HT1080 (cell line): ENCODE measurements at regions not wholly inside any gene's neighbourhood (a gene's known extent, or its start where the extent isn't known, plus 50 kb on each side); places are given as distances from the start of the nearest gene placed in this dataset.
A peak's percentile ranks its signal among the peaks of the same experiment; 100 is the strongest.

ENCODE experiments used
- DNase-seq: peaks from one replicate; pipeline ENCODE4 v3.0.0-alpha.2; 2015; ENCODE audit warnings: low read depth

DNA sequence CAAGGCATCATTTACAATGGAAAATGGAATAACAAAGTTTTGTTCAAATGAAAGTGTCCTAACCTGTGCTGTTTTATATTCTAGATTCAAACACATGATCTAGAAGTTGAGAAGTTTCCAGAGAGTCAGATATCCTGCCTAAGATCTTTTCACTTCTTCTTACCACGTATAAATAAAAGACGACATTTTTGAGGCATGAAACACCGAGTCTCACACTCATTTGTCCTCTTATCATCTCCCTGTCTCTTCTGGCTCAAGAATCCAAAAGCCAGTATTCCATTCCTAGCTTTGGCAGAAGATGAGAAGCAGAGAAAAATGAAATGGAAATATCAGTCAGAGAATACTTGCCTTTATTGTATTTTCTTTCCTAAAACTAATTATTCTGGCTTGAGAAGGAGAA is 738.6 kb upstream of the NR2F2 start:
- no peak for DNase-seq

DNA sequence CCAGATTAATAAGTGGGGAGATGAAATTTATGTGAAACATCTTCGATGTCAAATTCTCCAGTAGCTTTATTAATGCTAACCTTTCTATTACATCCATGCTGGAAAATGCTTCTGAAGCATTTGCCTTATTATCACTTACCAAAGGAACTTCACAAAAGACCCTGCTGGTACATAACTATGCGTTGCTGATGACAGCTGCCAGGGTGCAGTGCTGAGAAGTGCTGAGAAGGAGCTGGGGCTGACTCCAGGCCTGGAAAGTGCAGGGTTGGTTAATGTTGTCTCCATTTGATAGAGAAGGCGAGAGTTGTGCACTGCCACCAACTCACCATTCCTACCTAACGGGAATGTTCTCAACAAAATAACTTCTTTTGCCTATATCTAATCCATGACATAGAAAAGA is 736.0 kb upstream of the NR2F2 start:
- DNase-seq: no peak

DNA sequence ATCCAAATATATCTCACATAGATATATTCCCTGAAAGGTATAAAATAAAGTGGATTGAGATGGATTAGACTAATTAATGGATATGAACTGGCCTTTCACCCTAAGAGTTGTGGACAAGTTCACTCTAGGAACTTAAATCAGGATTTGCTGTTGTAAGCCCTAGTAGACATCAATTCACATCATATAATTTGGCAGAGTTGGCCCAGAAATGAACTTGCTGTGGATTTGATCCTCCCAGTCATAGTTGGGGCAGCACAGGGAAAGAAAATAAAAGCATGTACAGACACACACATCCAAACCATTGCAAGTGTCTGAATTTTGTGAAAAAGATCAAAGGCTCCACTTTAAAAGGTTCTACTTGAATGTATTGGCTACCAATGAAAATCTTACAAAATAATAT is 734.7 kb upstream of the NR2F2 start:
- DNase-seq: no peak

DNA sequence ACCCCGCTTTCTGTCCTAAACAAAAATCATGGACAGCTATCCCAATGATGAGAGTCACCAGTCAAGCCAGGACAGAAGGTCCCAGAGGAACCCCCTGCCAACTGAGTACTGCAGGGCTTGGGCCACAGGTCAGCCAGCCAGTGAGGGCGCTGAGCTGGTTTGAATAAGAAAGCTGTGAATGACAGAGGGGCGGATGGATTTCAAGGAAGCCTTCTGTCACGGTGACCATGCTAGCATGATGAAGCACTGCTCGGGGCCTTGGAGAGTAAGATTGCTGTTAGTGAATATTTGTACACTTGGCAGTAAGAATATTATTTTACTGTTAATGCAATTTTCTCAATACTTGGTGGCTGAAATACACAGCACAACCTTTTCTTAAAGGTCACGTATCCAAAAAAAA is 734.0 kb upstream of the NR2F2 start:
- DNase-seq: no peak

DNA sequence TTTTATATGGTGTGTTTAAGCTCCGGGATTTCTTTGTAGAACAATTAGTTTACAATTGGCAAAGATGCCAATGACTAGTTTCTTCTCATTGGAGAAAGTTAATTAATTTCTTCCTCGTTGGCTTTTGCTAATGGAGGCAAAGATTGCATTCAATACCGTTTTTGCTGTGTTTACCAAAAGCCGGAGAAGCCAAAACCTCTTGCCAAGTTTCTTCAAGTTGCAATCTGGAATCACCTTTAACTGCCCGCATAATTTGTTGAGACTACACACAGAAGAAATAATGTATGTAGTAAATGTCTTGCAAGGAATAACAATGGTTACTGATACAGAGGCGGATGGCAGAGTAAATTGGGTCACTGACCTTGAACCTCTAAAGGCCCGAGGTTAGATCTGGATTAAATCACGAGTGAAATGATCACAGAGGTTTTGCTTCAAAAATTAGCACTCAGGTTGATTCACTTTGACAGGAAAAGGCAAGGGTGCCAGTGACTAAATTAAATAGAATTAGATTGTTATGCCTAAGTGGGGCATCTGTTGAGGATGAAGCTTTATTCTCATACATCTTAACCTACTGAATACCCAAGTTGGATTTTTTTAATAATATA is 732.1 kb upstream of the NR2F2 start:
- no peak for DNase-seq

DNA sequence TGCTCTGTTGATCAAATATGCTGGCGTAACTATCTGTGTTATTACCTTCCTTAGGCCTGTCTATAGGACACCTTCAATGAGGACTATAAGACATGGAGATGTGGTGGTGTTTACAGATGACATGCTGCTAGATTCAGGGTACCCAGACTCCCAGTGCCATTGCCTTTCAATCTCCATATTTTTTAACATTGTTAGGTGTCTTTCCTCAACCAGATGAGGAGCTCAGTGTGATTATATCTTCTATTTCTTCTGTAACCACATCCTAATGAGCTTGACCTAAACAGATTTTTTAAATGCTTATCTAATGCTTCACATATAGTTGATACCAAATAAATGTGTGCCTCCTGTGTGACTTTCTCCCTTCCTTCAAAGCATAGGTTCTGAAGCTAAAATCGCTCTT is 730.1 kb upstream of the NR2F2 start:
- no peak for DNase-seq

DNA sequence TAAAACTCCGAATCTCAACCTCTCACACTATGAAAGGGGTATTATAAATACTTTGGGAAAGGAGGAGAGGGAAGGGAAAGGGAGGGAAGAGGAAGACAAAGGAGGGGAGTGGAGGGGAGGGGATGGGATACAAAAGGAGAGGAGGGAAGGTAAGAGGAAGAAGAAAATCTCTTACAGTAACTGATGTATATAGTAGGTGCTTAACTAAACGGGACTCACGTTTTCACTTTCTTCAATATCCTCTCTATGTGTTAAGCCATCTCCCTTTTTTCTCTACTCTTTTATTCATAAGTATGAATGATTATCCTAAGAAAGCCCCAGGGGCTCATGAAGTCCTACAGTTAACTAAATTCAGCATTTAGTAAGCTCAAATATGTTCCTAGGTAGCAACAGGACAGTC is 729.6 kb upstream of the NR2F2 start:
- no peak for DNase-seq

DNA sequence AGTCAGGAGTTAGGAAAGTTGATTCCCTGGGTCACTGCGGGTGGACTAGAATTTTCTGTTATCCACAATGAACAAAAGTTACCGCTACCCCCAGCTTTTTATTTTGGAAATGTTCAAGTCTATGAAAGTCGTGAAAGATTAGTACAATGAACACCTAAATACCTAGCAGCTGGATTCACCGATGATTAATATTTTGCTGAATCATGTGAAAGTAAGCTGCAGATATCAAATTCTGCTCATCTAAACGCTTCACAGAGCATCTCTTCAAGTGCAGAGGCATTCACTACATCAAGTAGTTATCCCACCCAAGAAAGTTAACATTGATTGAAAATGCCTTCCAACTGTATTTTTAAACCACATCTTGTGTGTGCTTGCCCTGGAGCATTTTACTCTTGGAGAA is 729.0 kb upstream of the NR2F2 start:
- no peak for DNase-seq

DNA sequence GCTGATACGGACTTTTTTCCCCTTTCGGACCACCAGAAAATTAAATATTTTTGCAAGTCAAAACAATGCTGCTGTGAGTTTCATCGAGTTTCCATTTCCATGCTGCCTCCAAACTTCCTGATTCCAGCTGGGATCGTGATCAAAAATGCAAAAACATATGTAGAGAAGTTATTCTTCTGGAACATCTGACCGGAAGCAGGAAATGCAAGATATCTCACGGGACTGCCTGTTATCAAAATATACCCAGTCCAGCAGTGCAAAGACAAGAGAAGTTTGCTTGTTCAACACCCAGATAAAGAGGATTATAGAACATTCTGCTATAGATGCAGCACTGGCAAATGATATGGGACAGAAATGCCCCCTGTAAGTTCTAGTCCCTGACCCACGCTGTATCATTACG is 726.7 kb upstream of the NR2F2 start:
- no peak for DNase-seq

DNA sequence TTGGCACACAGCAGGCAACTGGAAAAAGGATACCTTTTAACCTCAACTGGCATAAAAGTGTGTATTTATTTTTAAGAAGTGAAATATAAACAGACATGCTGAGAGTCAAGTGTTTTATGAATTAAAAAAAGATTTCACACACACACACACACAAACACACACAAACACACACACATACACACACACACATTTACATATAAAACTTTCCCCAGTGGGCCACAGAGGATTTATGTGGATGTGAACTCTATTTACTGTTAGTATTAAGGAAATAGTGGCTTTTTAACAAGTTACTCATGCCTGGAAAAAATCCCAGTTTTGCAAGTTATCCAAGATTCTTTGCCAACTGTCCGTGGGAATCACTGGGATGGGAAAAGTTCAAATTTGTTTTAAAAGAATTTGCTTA is 725.9 kb upstream of the NR2F2 start:
- peak; percentile 54 for DNase-seq

DNA sequence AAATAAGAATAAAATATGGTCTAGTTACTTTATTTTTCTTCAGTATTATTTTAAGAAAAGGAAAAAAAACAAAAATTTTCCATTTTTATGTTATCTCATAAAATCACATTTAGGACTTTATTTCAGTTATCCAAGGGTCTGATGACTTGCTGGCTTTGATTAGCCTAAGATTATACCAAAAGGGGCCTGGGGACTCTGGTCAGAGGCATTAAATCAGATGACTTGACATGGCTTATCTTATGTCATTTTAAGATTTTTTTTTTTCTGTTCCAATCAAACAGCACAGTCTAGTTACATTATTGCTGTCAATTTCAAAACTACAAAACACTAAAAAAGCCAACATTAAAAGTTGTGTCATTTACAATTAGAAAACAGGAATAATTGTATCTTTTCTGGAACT is 725.4 kb upstream of the NR2F2 start:
- DNase-seq: no peak

DNA sequence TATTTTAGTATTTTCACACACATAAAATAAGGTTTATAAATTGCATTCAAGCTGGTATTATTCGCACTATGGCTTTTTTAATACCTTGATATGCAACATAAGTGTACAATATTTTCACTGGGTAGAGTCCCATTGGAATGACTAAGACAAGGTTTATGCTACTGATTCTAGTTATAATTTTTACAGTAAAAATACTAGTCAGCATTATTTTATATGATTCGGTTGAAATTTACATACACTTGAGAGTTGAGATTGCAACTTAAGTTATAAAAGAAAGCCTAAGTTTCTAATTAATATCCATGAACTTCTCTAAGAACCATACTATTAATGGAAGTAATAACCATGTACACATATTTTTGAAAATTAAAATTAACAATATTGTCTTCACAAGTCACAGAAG is 723.9 kb upstream of the NR2F2 start:
- no peak for DNase-seq

DNA sequence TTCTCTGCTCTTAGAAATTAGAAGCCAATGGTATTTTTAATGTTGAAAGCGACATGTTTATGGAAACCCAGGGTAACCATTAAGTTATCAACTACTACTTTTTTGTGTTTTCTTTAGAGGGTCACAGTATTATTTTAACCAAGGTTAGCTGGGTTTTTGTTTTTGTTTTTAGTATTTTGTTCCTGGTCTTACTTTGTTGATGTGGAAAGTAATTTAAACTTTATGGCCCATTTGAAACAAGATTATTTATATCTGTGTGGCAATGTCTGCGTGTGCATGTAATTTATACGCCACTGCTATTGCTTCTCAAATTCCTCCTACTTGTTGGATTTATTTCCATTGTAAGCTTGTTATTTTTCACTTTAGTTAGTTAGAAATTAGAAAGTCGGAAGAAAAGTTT is 722.1 kb upstream of the NR2F2 start:
- no peak for DNase-seq

DNA sequence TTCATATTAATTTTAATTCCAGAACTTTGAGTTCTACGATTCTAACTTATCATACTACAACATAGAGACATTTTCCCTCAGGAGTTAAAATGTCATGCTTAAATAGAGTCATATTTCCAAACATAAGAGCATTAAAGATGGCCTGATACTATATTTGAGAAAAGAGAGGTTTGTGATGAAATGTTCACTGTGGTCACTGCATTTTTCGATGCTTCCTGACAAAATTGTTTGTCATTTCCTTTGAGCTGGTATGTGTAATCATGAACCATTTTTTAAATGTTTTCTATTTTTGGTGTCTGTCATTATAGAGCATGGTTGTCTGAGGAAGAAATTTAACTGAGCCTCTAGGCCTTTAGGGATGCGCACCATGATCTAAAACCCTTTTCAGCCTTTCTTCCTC is 721.4 kb upstream of the NR2F2 start:
- peak; percentile 48 for DNase-seq

DNA sequence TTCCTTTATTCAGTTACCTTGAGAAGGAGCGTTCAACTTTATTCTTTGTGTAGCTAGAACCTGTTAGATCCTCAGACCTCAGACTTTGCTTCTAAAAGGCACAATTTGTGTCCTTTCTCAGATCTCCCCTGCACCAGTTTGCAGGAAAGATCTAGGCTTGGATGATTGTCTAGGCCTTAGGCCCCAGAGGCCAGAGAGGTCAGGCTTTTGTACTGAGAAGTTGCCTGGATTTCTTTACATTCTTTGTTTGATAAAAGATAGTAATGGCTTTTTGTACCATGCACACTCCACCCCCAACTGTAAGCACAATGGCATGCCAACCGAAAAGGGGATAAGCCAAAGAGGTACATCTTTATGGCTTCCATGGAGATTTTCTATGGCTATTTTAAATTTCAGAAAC is 719.6 kb upstream of the NR2F2 start:
- DNase-seq: no peak

DNA sequence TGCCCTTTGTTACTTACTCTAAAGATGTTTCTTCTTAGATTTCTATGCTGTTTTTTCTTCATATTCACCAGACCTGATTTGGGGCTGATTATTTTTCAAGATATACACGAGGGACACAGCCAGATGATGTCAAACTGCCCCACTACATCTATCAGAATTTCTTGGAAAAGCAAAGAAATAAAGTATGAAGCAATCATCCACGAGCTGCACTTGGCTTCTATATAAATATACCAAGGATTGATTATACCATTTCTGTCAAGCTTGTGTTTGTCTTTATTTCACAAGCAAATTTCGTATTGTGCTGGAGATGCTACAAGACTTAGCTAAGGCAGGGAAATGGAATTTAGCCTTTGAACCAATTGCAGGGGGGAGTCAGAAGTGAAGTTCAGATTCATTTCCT is 715.1 kb upstream of the NR2F2 start:
- no peak for DNase-seq

DNA sequence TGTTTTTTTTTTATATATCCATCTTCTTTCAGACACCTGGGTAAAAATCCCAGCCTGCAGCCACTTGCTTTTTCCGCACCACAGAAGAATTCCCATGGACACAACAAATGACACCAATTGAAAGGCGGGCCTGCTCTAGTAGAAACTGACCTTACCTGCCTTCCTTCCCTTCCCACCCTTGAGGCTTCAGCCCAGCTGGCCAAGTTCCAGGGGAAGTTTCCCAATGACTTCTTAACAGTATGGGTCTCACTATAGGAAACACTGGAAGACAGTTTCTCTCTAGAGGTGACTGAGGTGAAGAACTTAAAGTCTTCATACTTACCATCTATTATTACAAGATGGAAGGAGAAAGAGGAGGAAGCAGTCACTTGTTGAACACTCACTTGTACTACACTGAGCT is 714.2 kb upstream of the NR2F2 start:
- DNase-seq: no peak

DNA sequence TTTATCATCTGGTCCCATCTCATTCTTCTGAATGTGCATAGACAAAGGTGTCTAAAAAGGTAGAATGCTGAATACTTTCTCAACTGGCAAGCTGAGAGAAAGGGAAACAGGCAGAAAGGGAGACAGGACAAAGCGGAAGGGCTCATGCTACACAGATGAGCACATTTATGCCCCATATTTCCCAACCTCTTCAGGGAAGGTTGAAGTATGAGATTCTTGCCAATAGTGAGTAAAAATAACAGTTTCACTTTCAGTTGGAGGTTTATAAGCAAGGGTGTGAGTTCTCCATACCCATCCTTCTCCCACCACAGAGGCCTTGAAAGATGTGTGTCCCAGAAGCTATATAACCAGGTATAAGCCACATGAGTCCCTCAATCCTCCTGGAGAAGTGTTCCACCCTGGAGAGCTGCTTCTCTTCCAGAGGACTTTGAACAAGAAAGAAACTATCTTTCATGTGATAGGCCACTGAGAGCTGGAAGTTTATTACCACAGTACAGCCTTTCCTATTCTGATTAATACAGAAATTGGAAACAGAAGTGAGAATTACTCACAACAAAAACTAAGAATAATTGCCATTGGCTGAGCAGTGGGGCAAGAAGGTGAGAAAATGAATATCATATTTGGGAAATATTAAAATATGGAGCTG is 709.4 kb upstream of the NR2F2 start:
- no peak for DNase-seq

DNA sequence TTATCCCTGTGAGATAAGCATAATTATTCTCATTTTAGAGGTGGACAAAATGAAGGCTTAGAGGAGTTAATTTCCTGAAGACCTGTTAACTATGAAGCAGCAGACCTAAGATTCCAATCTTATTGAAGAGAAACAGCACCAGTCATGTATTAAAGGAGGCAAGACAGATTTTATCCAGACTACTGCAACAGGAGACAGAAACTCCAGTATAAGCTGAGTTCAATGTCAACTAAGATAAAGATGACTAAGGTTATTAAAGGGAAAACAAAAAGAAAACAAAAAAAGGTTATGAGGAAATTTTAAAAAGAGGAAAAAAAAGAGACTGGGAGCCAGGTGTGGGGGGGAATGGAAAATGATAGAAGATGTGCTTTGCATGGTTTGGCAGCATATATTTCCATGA is 707.7 kb upstream of the NR2F2 start:
- no peak for DNase-seq

DNA sequence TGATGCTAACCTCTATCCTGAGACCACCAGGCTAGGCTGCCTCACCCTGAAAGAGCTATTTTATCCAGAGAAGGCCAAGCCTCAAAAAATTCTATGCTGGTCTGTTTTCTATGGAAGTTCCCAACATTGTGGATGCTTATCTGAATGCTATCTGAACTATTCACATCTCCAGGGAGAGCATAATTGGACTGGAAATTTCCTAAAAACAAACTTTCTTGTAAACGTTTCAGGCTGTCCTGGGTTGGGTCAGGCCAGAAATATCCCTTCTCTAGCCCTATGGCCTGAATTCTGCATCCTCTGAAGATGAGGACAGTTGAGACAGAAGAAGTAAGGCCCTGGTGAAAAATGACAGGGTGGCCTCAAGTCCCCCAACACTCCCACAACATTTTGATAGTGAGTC is 706.4 kb upstream of the NR2F2 start:
- DNase-seq: no peak

DNA sequence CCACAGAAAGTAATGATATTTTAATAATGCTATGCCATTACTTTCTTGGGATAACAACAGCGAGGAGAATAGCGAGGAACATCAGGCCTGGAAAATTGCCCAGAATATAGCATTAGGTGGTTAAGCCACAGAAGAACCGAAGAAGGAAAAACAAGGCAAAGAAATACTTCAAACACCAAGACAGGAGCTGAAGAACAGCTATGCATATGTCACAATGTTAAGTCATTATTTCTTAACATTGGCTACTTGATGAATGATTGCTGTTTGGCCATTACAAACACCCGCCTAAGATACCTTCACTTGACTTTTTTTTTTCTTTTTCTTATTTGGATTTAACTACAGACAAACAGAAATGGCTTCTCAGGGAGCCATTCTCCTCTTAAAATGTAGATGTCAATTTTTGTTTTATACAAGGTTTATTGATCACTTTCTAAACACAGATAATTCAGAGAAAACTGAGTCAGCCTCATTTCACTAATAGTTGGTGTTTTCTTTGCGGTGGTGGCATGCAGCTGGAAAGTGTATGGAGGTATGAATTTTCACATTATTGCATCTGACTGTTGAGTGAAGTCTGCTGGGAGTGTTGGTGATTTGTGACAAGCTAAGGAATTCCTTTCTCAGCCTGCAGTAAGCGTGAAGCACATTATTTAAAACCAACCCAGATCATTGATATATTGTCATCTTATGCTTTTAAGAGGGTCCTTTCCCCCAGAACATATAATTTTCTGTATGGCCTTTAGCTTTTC is 705.7 kb upstream of the NR2F2 start:
- no peak for DNase-seq

DNA sequence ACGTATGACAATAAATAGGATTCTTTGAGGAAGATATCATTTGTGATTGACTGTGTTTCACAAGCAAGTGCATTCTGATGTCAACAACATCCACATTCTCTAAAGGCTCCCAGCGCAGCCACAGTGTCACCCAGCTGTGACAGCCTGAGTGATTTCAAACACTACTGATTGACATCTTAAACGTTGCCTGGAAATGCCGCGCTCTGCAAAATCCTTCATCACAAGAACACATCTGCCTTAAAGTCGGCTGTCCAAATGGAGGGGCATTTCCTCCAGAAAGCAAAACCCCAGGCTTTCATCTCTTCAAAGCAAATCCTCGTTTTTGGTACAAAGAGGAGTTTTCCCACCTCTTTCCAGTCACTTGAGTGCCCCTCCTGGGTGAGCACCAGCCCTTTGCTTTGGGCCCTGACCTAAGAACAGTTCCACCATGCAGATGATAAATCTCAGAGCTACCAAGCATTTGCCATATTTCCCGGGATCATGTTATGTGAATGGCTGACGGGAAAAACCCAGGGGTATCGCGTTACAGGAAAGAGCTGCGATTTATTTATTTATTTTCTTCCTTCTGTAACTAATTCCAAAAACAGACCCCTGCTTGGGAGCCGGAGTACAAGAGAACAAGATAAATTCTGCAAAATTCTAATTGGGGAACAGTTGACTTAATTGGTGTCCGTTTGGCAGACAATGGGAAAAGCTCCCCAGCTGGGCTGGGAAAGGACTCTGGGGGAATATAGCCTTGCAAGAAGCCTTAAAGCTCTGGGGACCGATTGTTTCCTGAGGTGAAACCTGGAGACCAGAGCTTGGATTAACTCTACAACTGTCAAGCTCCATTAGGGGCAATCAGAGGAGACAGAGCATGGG is 703.8 kb upstream of the NR2F2 start:
- no peak for DNase-seq
